Neutrophil (primary cell): ENCODE measurements at regions not wholly inside any gene's neighbourhood (a gene's known extent, or its start where the extent isn't known, plus 50 kb on each side); places are given as distances from the start of the nearest gene placed in this dataset.
"Not testable (repeated sequence)": the region's sequence is repeated elsewhere in the genome, so short reads cannot be mapped to it uniquely, and the experiment has no call there.

Experiments used
- H3K27ac ChIP-seq: fragments of 200-600 bp; sonication (generic); 2 replicates; pipeline ENCODE4 v1.5.1; 2016; ENCODE audit warnings: mild to moderate bottlenecking, moderate library complexity
- H3K27me3 ChIP-seq: fragments of 200-600 bp; sonication (generic); 2 replicates; pipeline ENCODE4 v1.6.0; 2016; ENCODE audit warnings: mild to moderate bottlenecking
- H3K36me3 ChIP-seq: fragments of 200-600 bp; sonication (generic); 2 replicates; pipeline ENCODE4 v1.5.1; 2017
- H3K4me1 ChIP-seq, 2 experiments: fragments of 200-600 bp in 1 of 2; sonication (generic) in 1 of 2; 1 replicate in 1 of 2; 2 replicates in 1 of 2; pipeline versions ENCODE4 v1.5.1 to v1.6.1; 2013 to 2016; ENCODE audit warnings: low read depth in 1 of 2, low read length in 1 of 2, mild to moderate bottlenecking in 1 of 2, moderate library complexity in 1 of 2; ENCODE audit not compliant: control insufficient read depth in 1 of 2, insufficient read depth in 1 of 2
- H3K4me3 ChIP-seq, 2 experiments: fragments of 200-600 bp in 1 of 2; sonication (generic) in 1 of 2; 1 replicate in 1 of 2; 2 replicates in 1 of 2; pipeline ENCODE4 v1.5.1; 2013 to 2016; ENCODE audit warnings: low read depth in 1 of 2, low read length in 1 of 2, mild to moderate bottlenecking in 1 of 2, moderate library complexity in 1 of 2
- H3K9me3 ChIP-seq: fragments of 200-600 bp; sonication (generic); 2 replicates; pipeline ENCODE4 v1.5.1; 2016
- TF ChIP-seq, protein P1 (sequence below): fragments of 200-600 bp; sonication (generic); IDR thresholded peaks from 2 replicates; pipeline ENCODE4 v1.5.1; 2016; ENCODE audit warnings: antibody characterized with exemption

DNA sequence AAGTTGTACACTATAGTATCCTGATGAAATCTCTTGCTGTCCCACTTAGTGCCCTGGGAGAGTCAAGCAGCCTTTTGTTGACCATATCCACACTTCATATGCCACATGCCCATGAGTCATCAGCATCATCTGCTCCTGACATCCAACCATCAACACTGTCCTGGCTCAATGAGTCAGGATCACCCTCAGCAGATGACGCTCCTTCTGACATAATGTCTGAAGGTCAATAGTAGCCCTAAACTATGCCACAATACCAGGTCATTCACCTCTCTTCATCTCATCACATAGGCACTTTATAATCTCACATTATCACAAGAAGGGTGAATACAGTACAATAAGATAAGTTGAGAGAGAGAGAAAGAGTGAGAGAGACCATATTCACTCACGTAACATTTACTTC is 369.0 kb upstream of the FAR2 start:
- H3K27ac ChIP-seq: no peak overlapping the region
- no peaks in the 10 kb centered on the region for H3K36me3 ChIP-seq
- TF ChIP-seq, protein P1, sequence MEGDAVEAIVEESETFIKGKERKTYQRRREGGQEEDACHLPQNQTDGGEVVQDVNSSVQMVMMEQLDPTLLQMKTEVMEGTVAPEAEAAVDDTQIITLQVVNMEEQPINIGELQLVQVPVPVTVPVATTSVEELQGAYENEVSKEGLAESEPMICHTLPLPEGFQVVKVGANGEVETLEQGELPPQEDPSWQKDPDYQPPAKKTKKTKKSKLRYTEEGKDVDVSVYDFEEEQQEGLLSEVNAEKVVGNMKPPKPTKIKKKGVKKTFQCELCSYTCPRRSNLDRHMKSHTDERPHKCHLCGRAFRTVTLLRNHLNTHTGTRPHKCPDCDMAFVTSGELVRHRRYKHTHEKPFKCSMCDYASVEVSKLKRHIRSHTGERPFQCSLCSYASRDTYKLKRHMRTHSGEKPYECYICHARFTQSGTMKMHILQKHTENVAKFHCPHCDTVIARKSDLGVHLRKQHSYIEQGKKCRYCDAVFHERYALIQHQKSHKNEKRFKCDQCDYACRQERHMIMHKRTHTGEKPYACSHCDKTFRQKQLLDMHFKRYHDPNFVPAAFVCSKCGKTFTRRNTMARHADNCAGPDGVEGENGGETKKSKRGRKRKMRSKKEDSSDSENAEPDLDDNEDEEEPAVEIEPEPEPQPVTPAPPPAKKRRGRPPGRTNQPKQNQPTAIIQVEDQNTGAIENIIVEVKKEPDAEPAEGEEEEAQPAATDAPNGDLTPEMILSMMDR: no peak

DNA sequence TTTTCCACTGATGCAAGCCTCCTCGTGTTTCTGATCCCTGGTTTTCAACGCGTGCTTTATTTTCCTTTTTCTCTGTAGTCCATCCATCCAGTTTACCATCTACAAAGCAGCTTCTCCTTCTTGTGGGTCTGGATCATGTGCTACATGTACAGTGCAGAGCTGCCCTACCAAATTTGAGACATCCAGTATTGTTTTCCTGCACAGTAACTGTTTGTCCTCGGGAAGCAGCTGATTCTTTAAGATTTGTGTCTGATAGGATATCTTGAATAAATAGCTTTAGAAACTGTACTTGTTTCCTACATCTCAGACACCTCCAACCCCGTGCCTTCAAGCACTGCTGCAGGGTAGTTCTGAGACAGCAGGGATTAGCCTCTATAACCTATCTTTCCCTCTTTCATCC is 368.1 kb upstream of the FAR2 start:
- no peaks in the 10 kb centered on the region for H3K36me3 ChIP-seq
- H3K27ac ChIP-seq: no peak overlapping the region
- H3K9me3 ChIP-seq: no peaks in the 10 kb centered on the region
- H3K4me1 ChIP-seq: no peaks in the 10 kb centered on the region
- no peaks in the 10 kb centered on the region for H3K27me3 ChIP-seq
- no peak overlapping the region for H3K4me3 ChIP-seq
- TF ChIP-seq, protein P1: no peak

More for the DNA sequence above, 369.0 kb upstream of the FAR2 start:
- Histone ChIP-seq H3K4me3 (no peak overlapping the region), H3K4me1 (no peaks in the 10 kb centered on the region), H3K27me3 (no peaks in the 10 kb centered on the region), H3K9me3 (no peaks in the 10 kb centered on the region)

DNA sequence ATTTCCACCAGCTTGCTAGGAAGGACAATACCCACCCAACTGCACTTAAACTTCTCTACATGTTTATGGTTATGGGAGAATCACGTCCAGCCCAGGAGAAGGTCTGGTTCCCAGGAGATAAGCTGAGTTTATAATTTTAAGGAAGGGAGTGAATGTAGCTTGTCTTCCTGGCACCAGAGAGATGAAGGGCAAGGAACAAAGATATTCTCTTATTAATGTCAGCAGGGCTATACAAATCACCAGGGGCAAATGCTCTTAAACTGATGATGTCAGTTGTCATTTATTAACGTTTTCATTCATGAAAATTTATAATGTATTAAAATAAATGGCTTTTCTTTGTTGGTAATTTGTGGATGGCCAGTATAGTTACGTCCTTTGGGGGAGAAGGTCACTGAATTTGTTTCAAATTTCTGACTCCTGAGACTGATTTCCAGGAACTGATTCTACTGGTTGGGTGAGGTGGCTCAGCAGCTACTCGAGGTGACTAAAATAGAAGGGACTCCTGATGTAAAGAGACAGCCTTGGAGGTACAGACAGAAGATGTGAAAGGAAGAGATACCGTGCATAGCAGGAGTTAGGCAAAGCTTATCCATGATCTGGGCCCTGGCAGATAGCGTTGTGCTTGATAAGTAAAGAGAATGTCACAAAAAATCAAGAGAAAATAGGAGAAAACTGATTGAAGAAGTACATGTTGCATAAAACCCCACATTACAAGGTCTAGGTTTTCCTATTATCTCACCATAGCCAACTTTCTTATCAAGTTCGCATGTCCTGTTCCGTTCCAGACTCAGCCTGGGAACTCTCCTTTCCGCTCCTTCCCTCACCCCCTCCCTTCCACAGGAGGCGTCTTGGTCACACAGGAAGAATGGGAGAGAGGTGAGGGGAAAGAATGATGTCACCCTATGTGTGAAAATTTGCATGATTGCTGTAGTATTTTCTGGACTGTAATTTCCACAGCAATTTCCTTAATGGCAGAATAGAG is 367.1 kb upstream of the FAR2 start:
- TF ChIP-seq, protein P1: no peak
- Histone ChIP-seq H3K36me3 (no peaks in the 10 kb centered on the region), H3K4me1 (no peaks in the 10 kb centered on the region), H3K27me3 (no peaks in the 10 kb centered on the region), H3K4me3 (no peak overlapping the region), H3K27ac (no peak overlapping the region), H3K9me3 (no peaks in the 10 kb centered on the region)

DNA sequence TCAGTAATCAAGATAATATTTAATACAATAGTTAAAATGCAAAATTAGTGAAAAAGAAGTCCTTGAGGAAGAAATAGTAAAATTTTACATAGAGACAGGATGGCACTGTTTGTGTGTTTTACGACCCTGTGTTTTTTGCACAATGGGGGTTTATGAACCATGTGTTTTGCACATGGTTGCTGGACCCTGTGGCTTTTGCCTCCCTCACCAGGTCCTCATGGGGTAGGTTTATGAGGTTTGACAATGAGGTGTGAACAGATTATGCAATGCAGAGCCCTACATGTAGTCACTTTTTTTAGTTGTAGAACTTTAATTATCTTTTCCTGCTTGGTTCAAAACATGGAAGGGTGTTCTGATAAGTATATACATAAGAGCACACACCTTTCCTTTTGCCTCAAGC is 366.3 kb upstream of the FAR2 start:
- Histone ChIP-seq H3K4me3 (no peak overlapping the region), H3K27ac (no peak overlapping the region), H3K9me3 (no peaks in the 10 kb centered on the region), H3K36me3 (no peaks in the 10 kb centered on the region), H3K4me1 (no peaks in the 10 kb centered on the region), H3K27me3 (no peaks in the 10 kb centered on the region)
- TF ChIP-seq, protein P1: no peak

DNA sequence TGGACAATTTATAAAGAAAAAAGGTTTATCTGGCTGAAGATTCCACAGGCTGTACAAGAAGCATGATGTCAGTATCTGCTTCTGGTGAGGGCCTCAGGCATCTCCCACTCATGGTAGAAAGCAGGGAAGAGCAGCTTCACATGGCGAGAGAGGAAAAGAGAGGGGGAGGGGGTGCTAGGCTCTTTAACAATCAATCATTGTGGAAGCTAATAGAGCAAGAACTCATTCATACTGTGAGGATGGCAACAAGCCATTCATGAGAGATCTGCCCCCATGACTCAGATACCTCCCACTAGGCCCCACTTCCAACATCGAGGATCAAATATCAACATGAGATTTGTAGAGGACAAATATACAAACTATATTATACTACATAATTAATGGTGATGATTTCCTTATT is 361.9 kb upstream of the FAR2 start:
- Histone ChIP-seq H3K27ac (no peak overlapping the region), H3K36me3 (no peaks in the 10 kb centered on the region), H3K9me3 (no peaks in the 10 kb centered on the region), H3K4me1 (no peaks in the 10 kb centered on the region), H3K4me3 (no peak overlapping the region), H3K27me3 (no peaks in the 10 kb centered on the region)
- TF ChIP-seq, protein P1: no peak

DNA sequence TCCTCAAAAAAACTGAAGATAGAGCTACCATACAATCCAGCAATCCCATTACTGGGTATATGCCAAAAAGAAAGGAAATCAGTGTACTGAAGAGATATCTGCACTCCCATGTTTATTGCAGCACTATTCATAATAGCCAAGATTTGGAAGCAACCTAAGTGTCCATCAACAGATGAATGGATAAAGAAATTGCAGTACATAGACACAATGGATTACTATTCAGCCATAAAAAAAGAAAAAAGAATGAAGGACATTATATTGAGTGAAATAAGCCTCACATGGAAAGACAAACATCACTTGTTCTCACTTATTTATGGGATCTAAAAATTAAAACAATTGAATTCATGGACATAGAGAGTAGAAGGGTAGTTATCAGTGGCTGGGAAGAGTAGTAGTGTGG is 360.8 kb upstream of the FAR2 start:
- H3K27ac ChIP-seq: not testable (repeated sequence)

More for the DNA sequence above, 360.8 kb upstream of the FAR2 start:
- H3K27me3 ChIP-seq, H3K36me3 ChIP-seq, H3K4me3 ChIP-seq, H3K9me3 ChIP-seq, H3K4me1 ChIP-seq: not testable (repeated sequence)
